Progenitor cell of endocrine pancreas (in vitro differentiated cells): ENCODE measurements at regions not wholly inside any gene's neighbourhood (a gene's known extent, or its start where the extent isn't known, plus 50 kb on each side); places are given as distances from the start of the nearest gene placed in this dataset.

ENCODE experiments used
- DNase-seq: peaks from one replicate; pipeline ENCODE4 v3.0.0; 2021; ENCODE audit warnings: low spot score; ENCODE audit not compliant: unreplicated experiment
- H3K27ac Mint-ChIP-seq: 2 replicates; pipeline ENCODE4 v1.8.0; 2021; ENCODE audit warnings: mild to moderate bottlenecking, moderate library complexity, mixed read lengths
- H3K27me3 Mint-ChIP-seq: 2 replicates; pipeline ENCODE4 v1.8.0; 2021; ENCODE audit warnings: mixed read lengths
- H3K36me3 Mint-ChIP-seq: 2 replicates; pipeline ENCODE4 v1.8.0; 2022; ENCODE audit warnings: mixed read lengths; ENCODE audit not compliant: insufficient read depth
- H3K4me1 Mint-ChIP-seq: 2 replicates; pipeline ENCODE4 v1.8.0; 2021; ENCODE audit warnings: low read depth, mixed read lengths
- H3K4me3 Mint-ChIP-seq: 2 replicates; pipeline ENCODE4 v1.8.0; 2021; ENCODE audit warnings: low read depth, mild to moderate bottlenecking, moderate library complexity, mixed read lengths
- H3K9me3 Mint-ChIP-seq: 2 replicates; pipeline ENCODE4 v1.8.0; 2021; ENCODE audit warnings: low read depth, mixed read lengths
- TF ChIP-seq, protein P1 (sequence below): fragments of 200-600 bp; sonication (generic); IDR thresholded peaks from one replicate; pipeline ENCODE4 v1.5.0; 2021; ENCODE audit warnings: antibody characterized with exemption, mild to moderate bottlenecking; ENCODE audit not compliant: unreplicated experiment

DNA sequence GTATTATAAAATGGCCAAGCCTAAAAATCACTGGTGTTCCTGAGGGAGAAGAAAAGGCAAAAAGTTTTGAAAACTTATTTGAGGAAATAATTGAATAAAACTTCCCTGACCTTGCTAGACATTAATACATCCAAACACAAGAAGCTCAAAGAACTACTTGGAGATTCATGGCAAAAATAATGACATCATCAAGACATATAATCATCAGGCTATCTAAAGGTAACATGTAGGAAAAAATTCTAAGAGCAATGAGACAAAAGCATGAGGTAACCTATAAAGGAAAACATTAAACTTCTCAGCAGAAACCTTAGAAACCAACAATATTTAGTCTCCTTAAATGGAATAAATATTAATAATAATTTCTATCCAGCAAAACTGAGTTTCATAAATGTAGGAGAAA lies 887.6 kb downstream of the PCDH19 start:
- Mint-ChIP-seq H3K9me3 (no peaks in the 10 kb centered on the region), H3K4me1 (no peaks in the 10 kb centered on the region), H3K4me3 (no peak overlapping the region), H3K36me3 (no peaks in the 10 kb centered on the region), H3K27ac (no peak overlapping the region), H3K27me3 (no peaks in the 10 kb centered on the region)
- DNase-seq: no peak
- TF ChIP-seq, protein P1, sequence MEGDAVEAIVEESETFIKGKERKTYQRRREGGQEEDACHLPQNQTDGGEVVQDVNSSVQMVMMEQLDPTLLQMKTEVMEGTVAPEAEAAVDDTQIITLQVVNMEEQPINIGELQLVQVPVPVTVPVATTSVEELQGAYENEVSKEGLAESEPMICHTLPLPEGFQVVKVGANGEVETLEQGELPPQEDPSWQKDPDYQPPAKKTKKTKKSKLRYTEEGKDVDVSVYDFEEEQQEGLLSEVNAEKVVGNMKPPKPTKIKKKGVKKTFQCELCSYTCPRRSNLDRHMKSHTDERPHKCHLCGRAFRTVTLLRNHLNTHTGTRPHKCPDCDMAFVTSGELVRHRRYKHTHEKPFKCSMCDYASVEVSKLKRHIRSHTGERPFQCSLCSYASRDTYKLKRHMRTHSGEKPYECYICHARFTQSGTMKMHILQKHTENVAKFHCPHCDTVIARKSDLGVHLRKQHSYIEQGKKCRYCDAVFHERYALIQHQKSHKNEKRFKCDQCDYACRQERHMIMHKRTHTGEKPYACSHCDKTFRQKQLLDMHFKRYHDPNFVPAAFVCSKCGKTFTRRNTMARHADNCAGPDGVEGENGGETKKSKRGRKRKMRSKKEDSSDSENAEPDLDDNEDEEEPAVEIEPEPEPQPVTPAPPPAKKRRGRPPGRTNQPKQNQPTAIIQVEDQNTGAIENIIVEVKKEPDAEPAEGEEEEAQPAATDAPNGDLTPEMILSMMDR: no peak

DNA sequence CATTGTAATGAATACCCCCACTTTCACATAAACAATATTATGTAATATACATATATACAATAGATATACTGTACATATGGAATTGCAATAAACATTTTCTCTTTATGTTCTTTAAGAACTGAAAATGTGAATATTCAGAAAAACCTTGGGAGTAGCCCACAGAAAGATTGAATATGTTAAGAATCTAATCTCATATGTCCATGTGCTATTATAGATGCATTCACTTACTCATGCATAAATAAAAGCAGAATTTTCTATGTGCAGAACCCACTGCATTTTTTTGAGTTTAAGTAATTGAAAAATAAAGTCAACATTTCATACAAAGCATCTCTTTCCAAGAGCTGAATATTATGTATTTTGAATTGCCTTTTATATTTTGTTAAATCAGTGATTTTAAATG lies 902.3 kb downstream of the PCDH19 start:
- no peak for DNase-seq
- TF ChIP-seq, protein P1: no peak
- peaks cover 4% of the 10 kb centered on the region for H3K9me3 Mint-ChIP-seq
- no peak overlapping the region for H3K27ac Mint-ChIP-seq
- H3K36me3 Mint-ChIP-seq: no peaks in the 10 kb centered on the region
- no peaks in the 10 kb centered on the region for H3K4me1 Mint-ChIP-seq
- peaks cover 3% of the 10 kb centered on the region for H3K27me3 Mint-ChIP-seq
- H3K4me3 Mint-ChIP-seq: no peak overlapping the region

DNA sequence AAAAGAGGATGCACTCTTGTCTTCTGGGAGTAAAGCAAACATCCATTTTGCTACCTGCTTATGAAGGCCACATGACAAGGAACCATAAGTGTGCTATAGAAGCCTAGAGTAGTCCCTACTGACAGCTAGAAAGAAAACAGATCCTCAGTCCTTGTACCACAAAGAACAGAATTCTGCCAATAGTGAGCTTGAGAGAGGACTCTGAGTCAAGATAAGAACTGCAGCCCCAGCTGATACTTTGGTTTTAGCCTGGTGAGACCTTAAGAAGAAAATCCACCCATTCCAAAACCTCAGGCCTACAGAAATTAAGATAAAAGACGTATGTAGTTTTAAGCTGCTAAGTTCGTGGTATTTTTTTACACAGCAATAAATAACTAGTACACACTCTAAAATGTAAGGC lies 914.6 kb downstream of the PCDH19 start:
- peaks cover 18% of the 10 kb centered on the region for H3K27me3 Mint-ChIP-seq
- no peak overlapping the region for H3K27ac Mint-ChIP-seq
- peaks cover 17% of the 10 kb centered on the region for H3K9me3 Mint-ChIP-seq
- H3K4me1 Mint-ChIP-seq: peaks cover 2% of the 10 kb centered on the region
- no peak for DNase-seq
- H3K4me3 Mint-ChIP-seq: no peak overlapping the region
- no peaks in the 10 kb centered on the region for H3K36me3 Mint-ChIP-seq
- TF ChIP-seq, protein P1: no peak

DNA sequence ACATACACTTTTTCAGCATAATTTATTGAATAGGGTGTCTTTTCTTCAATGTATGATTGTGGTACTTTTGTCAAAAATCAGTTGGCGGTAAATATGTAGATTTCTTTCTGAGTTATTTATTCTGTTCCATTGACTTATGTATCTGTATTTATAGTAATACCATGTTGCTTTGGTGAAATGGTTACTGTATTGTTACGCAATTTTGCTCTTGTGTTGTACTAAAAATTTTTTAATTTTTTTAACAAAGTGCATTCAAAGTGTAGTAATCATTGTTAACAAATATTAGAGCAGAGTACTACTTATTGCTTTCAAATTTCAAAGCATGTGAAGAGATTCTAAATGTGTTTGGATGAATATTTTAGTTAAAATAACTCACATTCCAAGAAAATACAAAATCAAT lies 915.4 kb downstream of the PCDH19 start:
- no peak overlapping the region for H3K4me3 Mint-ChIP-seq
- no peaks in the 10 kb centered on the region for H3K36me3 Mint-ChIP-seq
- H3K27ac Mint-ChIP-seq: no peak overlapping the region
- H3K27me3 Mint-ChIP-seq: peaks cover 24% of the 10 kb centered on the region
- no peak for DNase-seq
- TF ChIP-seq, protein P1: no peak
- peaks cover 2% of the 10 kb centered on the region for H3K4me1 Mint-ChIP-seq
- H3K9me3 Mint-ChIP-seq: peaks cover 10% of the 10 kb centered on the region

DNA sequence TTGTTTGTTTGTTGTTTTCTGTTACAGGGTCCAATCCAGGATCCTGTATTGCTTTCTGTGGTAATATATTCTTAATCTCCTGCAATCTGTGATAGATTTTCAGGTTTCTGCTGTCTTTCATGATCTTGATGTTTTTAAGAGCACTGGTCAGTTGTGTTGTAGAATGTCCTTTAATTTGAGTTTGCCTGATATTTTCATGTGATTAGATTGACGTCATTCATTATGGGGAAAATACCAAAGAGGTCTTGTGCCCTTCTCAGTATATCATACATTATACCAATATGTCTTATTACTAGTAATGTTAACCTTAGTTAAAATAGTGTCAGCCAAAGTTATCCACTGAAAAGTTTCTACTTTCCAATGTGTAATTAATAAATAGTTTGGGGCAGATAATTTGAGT lies 929.3 kb downstream of the PCDH19 start:
- TF ChIP-seq, protein P1: no peak
- H3K4me1 Mint-ChIP-seq: no peaks in the 10 kb centered on the region
- H3K4me3 Mint-ChIP-seq: no peak overlapping the region
- peaks cover 11% of the 10 kb centered on the region for H3K27me3 Mint-ChIP-seq
- H3K27ac Mint-ChIP-seq: no peak overlapping the region
- H3K36me3 Mint-ChIP-seq: no peaks in the 10 kb centered on the region
- DNase-seq: no peak
- no peaks in the 10 kb centered on the region for H3K9me3 Mint-ChIP-seq
